IPS-NIHi7 (cell line): ENCODE measurements at regions not wholly inside any gene's neighbourhood (a gene's known extent, or its start where the extent isn't known, plus 50 kb on each side); places are given as distances from the start of the nearest gene placed in this dataset.
A peak's percentile ranks its signal among the peaks of the same experiment; 100 is the strongest.
"Not testable (repeated sequence)": the region's sequence is repeated elsewhere in the genome, so short reads cannot be mapped to it uniquely, and the experiment has no call there.

ENCODE experiments used
- DNase-seq: peaks from one replicate; pipeline ENCODE4 v3.0.0; 2012; ENCODE audit warnings: mixed read lengths; ENCODE audit errors: extremely low spot score

DNA sequence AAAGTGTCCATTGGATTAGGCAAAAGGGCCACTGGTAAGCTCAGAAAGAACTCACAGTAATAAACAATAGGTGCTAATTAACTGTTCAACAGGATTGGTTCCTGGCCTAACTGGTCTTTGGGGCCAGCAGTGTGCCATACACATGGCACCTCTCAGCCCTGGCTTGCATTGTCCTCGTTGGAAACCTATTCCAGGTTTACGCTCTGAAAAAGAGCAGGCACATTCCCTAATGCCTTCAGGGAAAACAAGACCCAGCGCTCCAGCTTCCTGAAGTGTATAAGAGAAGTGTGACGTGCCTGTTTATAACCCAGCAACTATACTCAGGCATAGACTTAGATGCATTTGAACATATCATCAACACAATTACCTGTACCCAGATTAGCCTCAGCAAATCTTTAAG, 51.9 kb upstream of the RBM47 start:
- DNase-seq, result no peak

- DNase-seq, result no peak
These were observed 52.8 kb upstream of the RBM47 start for GRCh38 chr4:40682290-40683101.

- not testable (repeated sequence) for DNase-seq
These were observed 54.0 kb upstream of the RBM47 start for GRCh38 chr4:40683536-40684145.

GRCh38 chr4:40684404-40684803, 54.7 kb upstream of the RBM47 start:
- DNase-seq, result no peak

DNA sequence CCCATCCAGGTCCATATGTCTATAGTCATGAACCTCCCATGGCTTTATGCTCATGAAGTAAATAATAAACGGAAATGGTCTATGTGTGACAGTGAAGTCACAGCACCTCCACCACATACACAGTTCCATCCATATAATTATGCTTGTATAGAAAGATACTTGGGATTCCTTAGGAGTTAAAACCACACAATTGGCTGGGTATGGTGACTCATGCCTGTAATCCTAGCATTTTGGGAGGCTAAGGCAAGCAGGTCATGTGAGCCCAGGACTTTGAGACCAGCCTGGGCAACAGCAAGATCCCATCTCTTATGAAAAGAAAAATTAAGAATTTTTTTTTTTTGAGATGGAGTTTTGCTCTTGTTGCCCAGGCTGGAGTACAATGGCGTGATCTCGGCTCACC, 55.6 kb upstream of the RBM47 start:
- DNase-seq, result no peak

- DNase-seq, result no peak
These were observed 56.6 kb upstream of the RBM47 start for GRCh38 chr4:40686081-40686913.

- DNase-seq, result no peak
These were observed 58.2 kb upstream of the RBM47 start for GRCh38 chr4:40687676-40688389.

DNA sequence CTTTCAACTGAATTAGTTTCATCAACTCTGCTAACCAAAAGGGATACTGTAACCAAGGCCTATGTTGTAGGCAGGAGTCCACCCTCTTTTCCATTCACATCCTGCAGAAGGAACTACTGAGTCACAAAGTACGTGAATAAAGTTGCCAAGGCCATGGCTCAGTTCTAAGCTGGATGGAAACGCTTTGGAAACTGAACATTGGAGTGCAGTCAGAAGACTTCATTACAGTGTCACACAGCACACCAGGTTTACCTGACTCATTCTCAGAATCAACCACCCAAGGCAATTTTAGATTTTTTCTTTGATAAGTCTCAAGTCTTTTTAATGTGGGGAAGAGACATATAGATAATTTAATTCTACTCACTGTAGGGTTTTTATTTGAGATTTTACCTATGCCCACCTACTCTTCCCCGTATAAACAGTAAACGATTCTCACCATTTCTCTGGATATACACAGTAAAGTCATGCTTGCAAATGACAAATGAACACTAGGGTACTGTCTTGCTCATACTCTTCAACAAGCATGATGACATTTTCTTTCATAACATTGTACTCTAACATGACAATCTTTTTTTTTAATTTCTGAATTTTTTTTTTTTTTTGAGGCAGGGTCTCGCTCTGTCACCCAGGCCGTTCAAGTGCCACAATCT, 58.9 kb upstream of the RBM47 start:
- DNase-seq, result no peak

- DNase-seq, result peak; percentile 26
These were observed 55.8 kb upstream of the NSUN7 start for GRCh38 chr4:40693946-40694345.

GRCh38 chr4:40697476-40697875, 52.3 kb upstream of the NSUN7 start:
- DNase-seq, result not testable (repeated sequence)

DNA sequence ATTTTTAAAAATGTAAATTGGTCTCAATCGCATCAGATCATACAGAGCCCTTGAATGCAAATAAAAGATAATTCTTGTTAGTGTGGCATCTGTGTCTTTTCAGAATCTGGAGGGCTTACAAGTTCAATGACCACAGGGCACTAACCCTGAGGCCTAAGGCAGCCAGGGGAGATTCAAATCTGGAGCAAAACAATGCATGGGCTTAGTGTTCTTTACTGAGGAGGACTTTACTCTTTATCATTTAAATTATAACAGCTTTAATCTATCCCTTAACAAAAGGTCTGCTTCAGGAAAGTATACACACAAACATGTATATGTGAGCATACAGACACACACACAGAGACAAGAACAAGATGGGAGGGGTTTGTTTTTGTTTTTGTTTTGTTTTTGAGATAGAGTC, 51.0 kb upstream of the NSUN7 start:
- DNase-seq, result no peak

DNA sequence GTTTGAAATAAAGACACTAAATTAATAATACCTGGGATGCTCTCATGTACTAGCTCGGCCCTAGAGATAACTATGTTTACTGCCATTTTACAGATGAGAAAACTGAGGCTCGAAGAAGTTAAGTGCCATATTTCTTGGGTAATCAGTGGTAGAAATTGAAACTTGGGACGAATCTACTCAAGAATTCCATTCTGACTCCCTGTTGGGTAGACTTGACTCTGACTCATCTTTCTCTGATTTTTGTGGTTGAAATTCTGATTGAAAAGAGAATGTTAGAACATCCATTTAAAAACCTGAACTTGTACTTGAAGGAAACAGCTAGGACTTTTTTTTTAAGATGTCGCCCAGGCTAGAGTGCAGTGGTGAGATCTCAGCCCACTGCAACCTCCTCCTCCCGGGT, 50.1 kb upstream of the NSUN7 start:
- no peak for DNase-seq
